ENCODE measurements at regions not wholly inside any gene's neighbourhood (a gene's known extent, or its start where the extent isn't known, plus 50 kb on each side); places are given as distances from the start of the nearest gene placed in this dataset.

DNA sequence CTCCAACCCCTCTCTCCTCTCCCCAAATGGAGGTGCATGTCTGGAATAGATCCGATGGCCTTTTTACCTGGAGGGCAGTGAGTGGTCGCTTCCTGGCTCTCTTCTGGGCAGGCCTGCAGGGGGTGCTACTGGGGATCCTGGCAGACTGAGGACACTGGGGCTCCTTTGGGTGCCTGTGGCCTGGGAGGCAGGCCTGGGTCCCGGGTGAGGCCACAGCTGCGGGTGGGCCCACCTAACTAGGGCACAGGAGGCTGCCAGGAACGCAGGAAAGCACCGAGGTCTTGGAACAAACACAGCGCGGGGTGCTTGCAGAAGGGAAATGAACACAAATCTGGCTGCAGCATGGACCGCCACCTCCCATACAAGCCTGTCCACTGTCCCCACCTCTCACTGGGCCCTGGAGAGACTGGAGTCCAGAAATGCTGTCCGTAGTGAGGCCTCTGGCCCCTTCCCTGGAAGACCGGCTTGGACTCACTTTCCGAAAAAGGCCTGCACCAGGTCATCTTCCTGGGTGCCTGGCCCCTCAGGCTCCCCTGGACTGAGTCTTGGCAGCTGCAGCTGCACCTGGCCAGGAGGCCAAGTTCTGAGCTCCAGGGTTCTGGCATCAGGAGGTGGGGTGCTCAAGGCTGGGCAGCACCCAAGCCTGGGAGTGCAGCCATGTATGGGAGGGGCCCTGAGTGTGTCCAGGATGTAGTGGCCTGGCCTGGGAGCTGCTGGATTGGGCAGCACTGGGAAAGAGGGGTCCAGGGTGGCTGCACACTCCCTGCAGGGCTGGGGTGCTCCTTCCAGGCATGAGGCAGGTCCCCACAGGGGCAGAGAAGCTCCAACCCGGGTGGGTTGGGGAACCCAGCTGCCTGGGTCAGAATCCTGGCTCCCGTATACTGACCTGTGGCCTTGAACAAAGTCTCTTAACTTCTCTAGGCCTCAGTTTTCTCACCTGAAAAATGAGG lies 195.1 kb downstream of the IRF8 start:
- DNase-seq, result no peak

DNA sequence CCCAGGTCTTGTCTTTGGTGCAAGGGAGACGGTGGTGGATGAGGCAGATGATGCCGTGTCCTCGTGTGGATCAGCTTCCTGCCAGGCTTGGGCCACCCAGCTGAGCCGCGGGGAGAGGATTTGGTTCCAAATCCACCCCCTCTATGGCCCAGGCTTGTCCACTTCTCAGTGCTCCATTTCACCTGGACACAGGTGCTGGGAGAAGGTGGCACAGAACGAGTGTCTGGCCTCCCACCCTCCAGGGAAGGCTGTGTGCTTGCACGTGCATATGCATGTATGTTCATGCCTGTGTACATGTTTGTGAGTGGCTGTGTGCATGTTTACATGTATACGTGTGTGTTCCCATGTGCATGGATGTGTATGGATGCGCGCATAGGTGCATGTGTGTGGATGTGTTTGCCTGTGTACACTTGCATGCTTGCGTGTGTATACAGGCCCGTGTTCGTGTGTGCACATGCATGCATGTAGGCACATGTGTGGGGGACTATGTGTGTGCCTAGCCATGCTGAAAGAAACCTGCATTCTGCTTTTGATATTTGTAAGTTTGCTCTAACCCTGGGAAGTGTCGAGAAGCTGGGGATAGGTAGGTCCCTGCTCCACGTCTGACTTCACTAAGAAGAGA lies 196.3 kb downstream of the IRF8 start:
- no peak for DNase-seq

DNA sequence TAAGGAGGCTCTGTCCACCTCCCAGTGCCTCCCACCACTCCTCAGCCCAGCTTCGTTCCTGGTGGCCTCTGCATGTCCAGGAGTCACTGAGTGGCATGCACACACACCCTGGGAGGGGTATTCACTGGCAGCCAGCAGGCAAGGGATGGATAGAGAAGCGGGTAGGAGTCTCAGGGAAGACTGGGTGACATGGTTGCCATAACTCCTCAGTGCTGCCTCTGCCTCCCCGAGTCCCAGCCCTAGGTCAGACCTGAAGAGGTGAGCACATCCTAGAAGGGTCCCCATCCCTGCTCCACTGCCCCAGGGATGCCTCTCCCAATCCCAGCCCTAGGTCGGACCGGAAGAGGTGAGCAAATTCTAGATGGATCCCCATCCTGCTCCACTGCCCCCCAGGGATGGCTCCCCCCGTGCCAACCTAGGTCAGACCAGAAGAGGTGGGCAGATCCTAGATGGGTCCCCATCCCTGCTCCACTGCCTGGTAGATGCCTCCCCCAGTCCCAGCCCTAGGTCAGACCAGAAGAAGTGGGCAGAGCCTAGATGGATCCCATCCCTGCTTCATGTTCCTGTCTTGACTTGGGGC lies 197.0 kb downstream of the IRF8 start:
- no peak for DNase-seq

DNA sequence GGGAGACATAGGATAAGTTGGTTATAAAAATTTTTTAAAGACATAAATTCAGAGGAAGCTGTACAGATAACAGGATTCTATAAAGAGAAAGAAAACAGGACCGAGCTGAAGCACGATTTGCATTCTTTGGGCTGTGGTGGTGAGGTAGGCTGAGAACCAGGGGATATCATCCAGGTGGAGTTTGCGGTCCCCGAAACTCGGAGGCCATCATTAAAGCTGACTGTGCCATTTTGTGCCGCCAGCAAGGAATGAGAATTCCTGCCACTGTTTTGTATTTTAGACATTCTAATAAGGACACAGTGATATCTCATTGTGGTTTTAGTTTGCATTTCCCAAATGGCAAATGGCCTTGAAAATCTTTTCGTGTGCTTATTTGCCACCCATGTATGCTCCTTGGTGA lies 197.9 kb downstream of the IRF8 start:
- no peak for DNase-seq

DNA sequence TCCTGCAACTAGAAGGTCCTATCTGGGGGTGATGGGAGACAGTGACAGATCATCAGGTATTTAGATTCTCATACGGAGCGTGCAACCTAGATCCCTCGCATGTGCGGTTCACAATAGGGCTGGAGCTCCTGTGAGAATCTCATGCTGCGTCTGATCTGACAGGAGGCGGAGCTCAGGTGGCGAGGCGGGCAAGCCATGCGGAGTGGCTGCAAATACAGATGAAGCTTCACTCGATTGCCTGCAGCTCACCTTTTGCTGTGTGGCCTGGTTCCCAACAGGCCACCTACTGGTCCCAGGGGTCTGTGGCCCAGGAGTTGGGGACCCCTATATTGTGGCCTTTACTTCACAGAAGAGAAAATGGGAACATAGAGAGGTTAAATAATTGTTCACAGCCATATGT lies 200.4 kb downstream of the IRF8 start:
- no peak for DNase-seq

DNA sequence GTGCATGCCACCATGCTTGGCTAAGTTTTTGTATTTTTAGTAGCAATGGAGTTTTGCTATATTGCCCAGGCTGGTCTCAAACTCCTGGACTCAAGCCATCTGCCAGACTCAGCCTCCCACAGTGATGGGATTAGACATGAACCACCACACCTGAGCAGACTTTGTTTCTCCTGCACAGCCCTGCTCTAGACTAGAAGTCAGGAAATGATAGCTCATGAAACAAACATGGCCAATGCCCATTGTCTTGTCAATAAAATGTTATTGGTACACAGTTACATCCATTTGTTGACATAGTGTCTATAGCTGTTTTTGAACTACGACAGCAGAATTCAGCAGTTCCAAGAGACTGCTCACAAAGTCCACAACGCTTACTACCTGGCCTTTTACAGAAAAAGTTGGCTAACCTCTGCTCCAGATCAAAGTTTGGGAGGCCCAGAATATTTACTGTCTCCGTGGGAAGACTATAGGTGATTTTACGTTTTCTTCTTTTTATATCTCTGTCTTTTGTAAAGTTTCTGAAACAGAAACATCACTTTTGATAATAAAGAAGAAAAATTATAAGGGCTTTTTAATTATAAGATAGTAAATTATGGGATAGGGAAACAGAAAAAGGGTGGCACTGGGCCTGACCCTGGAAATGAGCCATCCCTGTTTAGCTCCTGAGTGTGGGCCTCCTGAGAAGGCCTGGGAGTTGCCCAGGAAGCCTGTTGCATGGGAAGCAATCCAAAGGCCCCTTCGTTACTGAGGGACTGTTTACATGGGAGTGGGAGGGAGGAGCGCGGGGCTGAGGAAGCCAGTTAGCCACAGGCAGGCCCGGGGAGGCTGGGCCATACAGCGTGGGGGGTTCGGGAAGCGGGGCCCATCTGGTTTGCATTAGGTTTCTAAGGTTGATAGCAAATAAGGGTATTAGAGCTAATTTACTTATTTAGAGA lies 201.5 kb downstream of the IRF8 start:
- no peak for DNase-seq

DNA sequence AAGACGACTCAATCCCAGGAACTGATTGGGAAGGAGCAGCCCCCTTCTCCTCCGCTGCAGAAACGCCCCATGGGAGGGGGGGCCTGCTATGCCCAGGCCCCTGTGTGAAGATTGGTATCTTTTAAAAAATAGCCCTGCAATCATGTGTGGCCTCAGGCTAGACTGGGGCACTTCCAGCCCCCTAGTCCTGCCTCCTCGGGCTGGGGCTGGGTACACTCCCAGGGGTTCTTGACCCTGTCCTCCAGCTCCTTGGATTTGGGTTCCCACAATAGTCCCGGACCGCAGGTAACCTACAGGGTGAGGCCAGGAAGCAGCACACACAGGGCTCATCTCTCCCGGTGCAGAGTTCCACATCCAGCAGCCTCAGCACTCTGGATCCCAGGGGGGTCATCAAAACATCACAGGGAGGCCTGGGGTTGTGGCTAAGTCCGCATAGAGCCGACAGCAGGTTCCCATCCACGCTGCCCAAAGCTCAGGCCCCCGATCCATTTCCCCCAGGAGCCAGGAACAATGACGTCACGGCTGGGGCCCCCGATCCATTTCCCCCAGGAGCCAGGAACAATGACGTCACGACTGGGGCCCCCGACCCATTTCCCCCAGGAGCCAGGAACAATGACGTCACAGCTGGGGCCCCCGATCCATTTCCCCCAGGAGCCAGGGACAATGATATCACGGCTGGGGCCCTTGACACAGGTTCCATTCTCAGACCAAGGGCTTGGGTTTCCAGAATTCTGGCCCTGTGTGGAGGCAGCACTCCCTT lies 202.4 kb downstream of the IRF8 start:
- DNase-seq, result no peak

DNA sequence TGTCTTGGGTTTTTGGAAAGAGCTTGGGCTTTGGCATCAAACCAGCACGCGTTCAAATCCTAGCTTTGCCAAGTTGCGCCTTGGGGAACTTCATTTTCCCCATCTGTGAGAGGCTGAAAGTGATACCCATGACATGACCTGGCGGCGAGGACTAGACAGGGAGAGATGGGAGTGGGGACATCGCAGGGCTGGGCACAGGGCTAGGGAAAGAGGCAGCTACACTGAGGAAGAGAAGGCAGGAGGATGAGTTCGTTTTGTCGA lies 202.9 kb downstream of the IRF8 start:
- DNase-seq, result no peak

DNA sequence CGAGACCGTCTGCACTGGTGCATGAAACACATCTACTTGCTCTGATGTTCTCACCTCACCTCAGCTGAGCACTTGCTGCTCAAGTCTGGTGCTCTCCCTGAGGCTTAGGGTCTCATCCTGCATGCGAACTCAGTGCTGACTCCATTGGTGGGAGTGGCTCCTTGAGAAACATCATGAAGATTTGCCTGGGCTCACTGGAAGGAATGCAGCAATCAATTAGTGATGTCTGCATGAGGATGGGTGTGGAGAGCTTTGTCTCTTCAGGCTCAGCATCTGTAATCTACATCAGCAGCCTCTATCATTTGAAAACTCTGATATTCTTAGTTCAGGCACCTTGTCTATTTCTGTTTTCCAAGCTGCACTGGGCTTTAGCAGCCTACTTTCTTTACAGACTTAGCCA lies 204.4 kb downstream of the IRF8 start:
- no peak for DNase-seq

DNA sequence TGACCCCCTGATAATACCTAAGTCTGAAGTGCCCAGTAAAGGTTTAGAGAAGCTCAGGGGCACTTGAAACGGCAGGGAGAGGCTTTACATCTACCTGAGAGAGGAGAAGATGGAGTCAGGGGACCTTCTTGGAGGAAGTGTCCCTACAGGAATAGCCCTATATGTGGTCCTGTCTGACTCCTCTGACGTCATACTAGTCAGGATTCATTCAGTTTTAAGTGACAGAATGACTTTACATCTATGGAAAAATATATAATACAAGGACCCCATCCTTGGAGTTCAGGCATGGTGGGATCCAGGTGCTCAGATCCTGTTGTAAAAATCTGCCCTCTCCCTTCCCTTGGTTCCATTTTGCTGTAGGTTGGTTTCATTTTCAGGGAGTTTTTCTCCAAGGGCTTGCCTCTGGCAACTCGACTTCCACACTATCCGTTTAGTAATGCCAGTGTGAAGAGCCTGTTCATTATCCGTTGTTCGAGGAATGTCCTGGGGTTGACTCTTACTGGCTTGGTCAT lies 205.6 kb downstream of the IRF8 start:
- DNase-seq, result no peak

DNA sequence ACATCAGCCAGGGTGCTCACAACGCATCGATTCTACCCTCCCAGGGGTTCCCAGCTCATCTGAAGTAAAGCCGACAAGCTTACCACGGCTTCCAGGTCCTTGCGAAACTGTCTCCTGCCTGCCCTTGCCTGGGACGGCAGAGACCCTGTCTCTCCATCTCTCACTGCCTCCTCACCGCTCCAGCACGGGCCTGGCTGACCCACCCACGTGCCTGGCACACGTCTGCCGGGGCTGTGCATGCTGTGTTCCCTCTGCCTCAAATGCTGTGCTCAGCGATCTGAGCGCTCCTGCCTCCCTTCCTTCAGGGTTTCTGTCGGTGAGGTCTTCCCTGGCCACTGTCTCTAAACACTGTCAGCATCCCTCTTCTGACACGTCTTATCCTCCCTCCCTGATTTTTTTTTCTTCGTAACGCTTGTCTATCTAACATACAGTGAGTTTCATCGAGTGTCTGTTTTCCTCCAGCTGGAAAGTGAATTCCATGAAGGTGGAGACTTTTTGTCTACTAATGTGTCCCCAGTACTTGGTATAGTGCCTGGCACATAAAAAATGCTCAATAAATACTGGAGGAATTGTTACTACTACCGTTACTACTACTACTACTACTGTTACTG lies 208.4 kb downstream of the IRF8 start:
- DNase-seq, result no peak

DNA sequence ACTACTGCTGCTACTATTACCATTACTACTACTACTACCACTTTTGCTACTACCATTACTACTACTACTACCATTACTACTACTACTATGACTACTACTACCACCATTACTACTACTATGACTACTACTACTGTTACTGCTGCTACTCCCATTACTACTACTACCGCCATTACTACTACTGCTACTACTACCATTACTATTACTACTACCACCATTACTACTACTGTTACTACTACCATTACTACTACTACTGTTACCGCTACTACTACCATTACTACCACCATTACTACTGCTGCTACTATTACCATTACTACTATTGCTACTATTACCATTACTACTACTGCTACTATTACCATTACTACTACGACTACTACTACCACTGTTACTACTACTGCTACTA lies 209.1 kb downstream of the IRF8 start:
- DNase-seq, result no peak

DNA sequence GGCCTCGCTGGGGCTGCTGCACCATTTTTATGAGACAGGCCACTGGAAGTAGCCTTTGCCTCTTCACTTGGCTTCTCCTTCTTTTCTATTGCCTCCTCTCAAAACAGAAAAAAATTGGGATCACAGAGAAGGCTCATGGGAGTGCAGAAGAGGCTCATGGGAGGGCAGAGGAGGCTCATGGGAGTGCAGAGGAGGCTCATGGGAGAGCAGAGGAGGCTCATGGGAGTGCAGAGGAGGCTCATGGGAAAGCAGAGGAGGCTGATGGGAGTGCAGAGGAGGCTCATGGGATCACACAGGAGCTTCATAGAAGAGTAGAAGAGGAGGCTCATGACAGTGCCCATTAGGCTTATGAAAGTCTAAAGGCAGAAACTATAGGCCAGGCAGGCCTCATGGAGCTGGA lies 211.2 kb downstream of the IRF8 start:
- no peak for DNase-seq

DNA sequence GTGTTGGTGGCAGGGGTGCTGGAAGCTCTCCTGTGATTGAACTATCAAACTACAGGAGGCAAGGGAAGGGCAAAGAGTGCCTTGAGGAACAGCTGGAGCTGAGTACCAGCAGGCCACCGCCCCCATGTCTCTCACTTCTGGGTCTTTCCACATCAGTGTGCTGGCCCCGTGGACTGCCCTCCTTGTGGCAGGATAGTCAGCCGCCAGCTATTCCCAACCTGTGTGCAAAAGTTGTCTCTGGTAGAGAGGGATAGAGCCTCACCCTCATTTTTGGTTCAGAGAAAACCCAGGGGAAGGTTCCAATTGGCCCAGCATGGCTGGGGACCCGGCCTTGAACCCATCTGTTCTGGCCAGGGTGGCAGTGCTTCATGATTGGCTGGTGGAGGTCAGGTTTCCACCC lies 211.8 kb downstream of the IRF8 start:
- no peak for DNase-seq

DNA sequence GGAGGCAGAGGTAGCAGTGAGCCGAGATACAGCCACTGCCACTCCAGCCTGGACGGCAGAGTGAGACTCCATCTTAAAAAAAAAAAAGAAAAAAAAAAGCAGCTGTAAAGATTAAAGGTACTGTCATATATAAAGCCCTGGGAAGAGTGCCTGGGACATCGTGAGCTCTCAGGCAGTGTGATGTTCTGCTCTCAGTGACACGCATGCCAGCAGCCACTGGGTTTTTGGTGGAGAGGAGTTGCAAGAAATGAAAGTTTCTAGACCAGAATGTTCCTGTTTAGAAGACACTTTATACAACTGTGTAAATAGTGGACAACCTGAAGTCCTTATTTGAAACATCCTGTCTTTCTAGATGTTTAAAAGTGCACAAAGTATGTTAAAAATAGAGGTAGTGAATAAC lies 213.2 kb downstream of the IRF8 start:
- DNase-seq, result no peak

DNA sequence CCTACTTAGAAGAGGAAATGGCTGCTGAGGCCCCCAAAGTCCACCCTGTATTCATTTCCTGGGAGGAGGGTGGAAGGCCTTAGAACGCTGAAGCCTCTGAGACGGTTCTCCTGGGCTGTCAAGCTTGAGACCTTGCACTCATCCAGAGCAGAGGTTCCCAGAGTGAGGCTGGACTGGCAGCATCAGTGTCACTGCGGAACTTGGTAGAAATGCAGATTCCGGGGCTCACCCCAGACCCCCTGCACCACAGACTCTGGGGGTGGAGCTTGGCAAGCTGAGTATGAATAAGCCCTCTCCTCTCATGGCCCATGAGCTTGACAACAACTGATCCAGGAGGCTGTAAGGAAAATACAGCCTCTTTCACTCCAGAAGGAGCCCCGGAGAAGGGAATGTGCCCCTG lies 218.3 kb downstream of the IRF8 start:
- DNase-seq, result no peak

DNA sequence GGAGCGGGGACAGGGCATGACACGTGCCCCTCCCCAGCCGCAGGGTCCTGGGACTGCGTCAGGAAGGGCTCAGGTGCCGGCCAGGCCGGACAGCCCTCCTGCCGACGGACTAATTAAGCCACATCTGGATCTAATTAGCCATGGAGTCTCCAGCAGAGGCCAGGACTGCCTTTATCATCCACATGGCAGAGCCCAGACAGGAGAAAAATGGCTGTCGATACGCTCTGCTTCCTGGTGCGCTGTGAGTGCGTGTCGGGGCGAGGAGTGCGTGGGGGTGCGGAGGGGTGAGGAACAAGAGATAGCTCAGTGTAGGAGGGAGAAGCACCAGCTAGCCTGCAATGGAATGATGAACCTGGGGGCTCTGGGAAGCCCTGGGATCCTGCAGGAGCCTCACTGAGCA lies 218.8 kb downstream of the IRF8 start:
- no peak for DNase-seq

DNA sequence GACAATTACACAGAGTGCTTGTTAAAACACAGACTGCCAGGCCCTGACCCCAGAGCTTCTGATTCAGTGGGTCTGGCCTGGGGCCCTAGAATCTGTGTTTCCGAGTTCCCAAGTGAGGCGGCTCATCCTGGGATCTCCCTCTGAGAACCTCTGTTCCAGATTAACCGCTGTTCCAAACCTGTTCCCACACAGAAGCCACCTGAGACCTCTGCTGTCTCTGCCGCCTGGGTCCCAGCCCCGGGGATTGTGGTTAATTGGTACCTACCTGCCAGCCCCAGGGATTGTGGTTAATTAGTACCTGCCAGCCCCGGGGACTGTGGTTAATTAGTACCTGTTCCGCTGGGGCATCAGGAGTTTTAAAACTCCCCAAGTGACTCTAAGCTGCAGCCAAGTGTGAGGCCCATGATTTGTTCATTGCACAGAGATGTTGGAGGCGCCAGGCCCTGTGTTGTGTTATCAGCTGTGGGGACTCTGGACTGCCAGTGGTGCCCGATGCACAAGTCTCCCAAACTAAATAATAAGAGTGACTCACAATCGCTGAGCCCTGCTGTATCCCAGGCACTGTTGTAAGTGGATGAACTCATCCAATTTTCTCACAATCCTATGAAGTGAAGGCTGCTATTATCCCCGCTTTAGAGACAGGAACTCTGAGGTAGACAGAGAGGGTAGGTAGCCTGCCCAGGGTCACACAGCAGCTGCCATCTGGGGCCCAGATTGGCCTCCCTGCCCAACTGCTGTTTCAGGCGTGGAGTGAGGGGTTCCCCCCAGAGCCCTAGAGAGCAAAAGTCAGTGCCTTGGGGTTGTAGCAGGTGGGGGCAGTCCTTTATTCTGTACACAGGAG lies 219.7 kb downstream of the IRF8 start:
- no peak for DNase-seq

DNA sequence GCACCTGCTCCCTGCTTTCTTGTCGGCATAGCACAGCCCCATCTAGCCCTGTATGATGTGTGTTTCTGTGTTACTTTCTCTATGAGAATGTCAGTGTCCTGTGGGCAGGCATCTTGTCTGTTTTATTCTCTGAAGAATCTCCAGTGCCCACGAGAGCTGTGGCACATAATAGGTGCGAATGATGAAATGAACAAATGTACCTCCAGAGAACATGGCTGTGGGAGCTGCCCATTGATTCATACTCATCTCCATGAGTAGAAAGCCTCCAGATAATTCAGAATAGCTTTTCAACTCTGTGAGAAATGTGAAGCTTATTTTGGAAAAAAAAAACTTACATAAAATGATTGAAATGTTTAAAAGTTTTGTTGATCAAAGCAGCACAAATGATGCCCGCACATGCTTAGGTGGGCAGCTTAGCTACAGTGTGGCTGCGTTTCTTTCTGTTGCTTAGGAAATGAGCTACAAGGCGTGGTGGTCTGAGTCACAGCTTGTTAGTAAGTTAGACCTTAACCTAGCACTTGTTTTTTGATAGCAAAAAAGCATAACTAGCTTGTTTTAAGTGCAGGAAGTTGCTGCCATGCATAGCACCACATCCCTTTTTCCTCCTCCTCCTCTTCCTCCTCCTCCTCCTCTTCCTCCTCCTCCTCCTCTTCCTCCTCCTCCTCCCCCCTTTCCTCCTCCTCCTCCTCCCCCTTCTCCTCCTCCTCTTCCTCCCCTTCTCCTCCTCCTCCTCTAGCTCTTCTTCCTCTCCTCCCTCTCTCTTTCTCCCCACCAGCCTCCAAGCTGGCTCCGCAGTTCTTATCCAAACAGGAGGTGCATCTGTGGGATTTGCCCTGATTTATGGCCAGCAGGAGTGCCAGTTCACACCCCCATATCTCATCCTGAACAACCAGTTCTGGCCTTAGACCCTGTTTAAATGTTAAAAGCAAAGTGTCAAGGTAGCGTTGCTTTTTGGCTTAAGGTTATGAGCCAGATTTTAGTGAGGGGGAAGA lies 221.5 kb downstream of the IRF8 start:
- no peak for DNase-seq

Data from stimulated activated CD4-positive, alpha-beta T cell treated with anti-CD3 and anti-CD28 coated beads, Interleukin-2, amount 100 ng/mL, for 48 hours (primary cell).